OCI-LY3 (cell line): ENCODE measurements at regions not wholly inside any gene's neighbourhood (a gene's known extent, or its start where the extent isn't known, plus 50 kb on each side); places are given as distances from the start of the nearest gene placed in this dataset.

ENCODE experiments used
- H2AFZ ChIP-seq: fragments of 200-600, 300-600 bp; shearing (Covaris generic); 2 replicates; pipeline ENCODE4 v1.6.0; 2014; ENCODE audit warnings: antibody characterized with exemption, low read depth, low read length
- H3K27ac ChIP-seq: fragments of 200-600, 300-600 bp; sonication (generic); 2 replicates; pipeline ENCODE4 v1.5.1; 2014; ENCODE audit warnings: mild to moderate bottlenecking, low read length, moderate library complexity, mixed read lengths
- H3K27me3 ChIP-seq: fragments of 200-600, 300-600 bp; sonication (generic); 2 replicates; pipeline ENCODE4 v1.6.1; 2014; ENCODE audit warnings: low read depth, low read length, mixed read lengths
- H3K36me3 ChIP-seq: fragments of 200-600, 300-600 bp; sonication (generic); replicated peaks from 2 replicates; pipeline ENCODE3; 2014; ENCODE audit warnings: low read depth, low read length, mixed read lengths
- H3K4me1 ChIP-seq: fragments of 300-600, 200-600 bp; sonication (generic); 2 replicates; pipeline ENCODE4 v1.6.1; 2014; ENCODE audit warnings: low read length, mixed read lengths
- H3K4me2 ChIP-seq: fragments of 200-600, 300-600 bp; sonication (generic); 2 replicates; pipeline ENCODE4 v1.6.1; 2014; ENCODE audit warnings: low read length, mixed read lengths
- H3K4me3 ChIP-seq: fragments of 300-600, 200-600 bp; sonication (generic); 2 replicates; pipeline ENCODE4 v1.5.1; 2014; ENCODE audit warnings: antibody characterized with exemption, mild to moderate bottlenecking, low read length, moderate library complexity
- H3K79me2 ChIP-seq: fragments of 300-600, 200-600 bp; shearing (Covaris generic); 2 replicates; pipeline ENCODE4 v1.6.1; 2014; ENCODE audit warnings: mild to moderate bottlenecking, low read length, mixed read lengths
- H3K9ac ChIP-seq: fragments of 300-600, 200-600 bp; shearing (Covaris generic); 2 replicates; pipeline ENCODE4 v1.6.0; 2014; ENCODE audit warnings: mild to moderate bottlenecking, low read length, moderate library complexity
- H3K9me3 ChIP-seq: fragments of 200-600, 300-600 bp; shearing (Covaris generic); 2 replicates; pipeline ENCODE4 v1.6.1; 2014; ENCODE audit warnings: low read length, mixed read lengths; ENCODE audit not compliant: insufficient read depth
- H4K20me1 ChIP-seq: fragments of 200-600, 300-600 bp; sonication (generic); 2 replicates; pipeline ENCODE4 v1.6.1; 2016; ENCODE audit warnings: low read length, mixed read lengths; ENCODE audit not compliant: insufficient read depth
- CTCF ChIP-seq: fragments of 200-600, 300-600 bp; sonication (generic); IDR thresholded peaks from 2 replicates; pipeline ENCODE4 v1.5.1; 2014; ENCODE audit warnings: antibody characterized with exemption, low read length, low read depth
- EZH2phosphoT487 ChIP-seq: fragments of 200-600 bp; shearing (Covaris generic); IDR thresholded peaks from 2 replicates; pipeline ENCODE4 v1.6.1; 2018; ENCODE audit warnings: antibody characterized with exemption, mixed run types, low read depth

GRCh38 chr1:194081444-194081843 is 895.0 kb upstream of the B3GALT2 start:
- Histone ChIP-seq H3K79me2 (no peaks in the 10 kb centered on the region), H3K4me3 (no peak overlapping the region), H3K27me3 (no peaks in the 10 kb centered on the region), H3K27ac (no peak overlapping the region), H4K20me1 (no peaks in the 10 kb centered on the region), H3K9ac (no peak overlapping the region), H3K4me2 (no peak overlapping the region), H3K36me3 (peaks cover 3% of the 10 kb centered on the region), H3K9me3 (0 out of 2 replicates have a peak, but pooled peaks cover 3% of the 10 kb centered on the region), H3K4me1 (peaks cover 14% of the 10 kb centered on the region), H2AFZ (no peak overlapping the region)
- no peak for TF ChIP-seq EZH2phosphoT487
- TF ChIP-seq CTCF: no peak

GRCh38 chr1:194080826-194081225 is 894.4 kb upstream of the B3GALT2 start:
- TF ChIP-seq CTCF (no peak), EZH2phosphoT487 (no peak)

GRCh38 chr1:194078765-194079164 is 892.4 kb upstream of the B3GALT2 start:
- H3K27ac ChIP-seq: peak overlapping the region; percentile 18; the same call in 1 of the 2 replicates
- H3K27me3 ChIP-seq: no peaks in the 10 kb centered on the region
- H3K4me2 ChIP-seq: peak overlapping the region; percentile 37
- H3K36me3 ChIP-seq: peaks cover 3% of the 10 kb centered on the region
- no peak overlapping the region for H3K4me3 ChIP-seq
- H3K9me3 ChIP-seq: 0 out of 2 replicates have a peak, but pooled peaks cover 3% of the 10 kb centered on the region
- H3K79me2 ChIP-seq: no peaks in the 10 kb centered on the region
- TF ChIP-seq CTCF: no peak
- TF ChIP-seq EZH2phosphoT487: no peak
- H4K20me1 ChIP-seq: no peaks in the 10 kb centered on the region
- no peak overlapping the region for H3K9ac ChIP-seq
- H3K4me1 ChIP-seq: peaks cover 14% of the 10 kb centered on the region
- H2AFZ ChIP-seq: no peak overlapping the region

More at GRCh38 chr1:194080826-194081225, 894.4 kb upstream of the B3GALT2 start:
- peaks cover 14% of the 10 kb centered on the region for H3K4me1 ChIP-seq
- H3K27ac ChIP-seq: no peak overlapping the region
- H3K27me3 ChIP-seq: no peaks in the 10 kb centered on the region
- H3K4me2 ChIP-seq: no peak overlapping the region
- H3K9me3 ChIP-seq: 0 out of 2 replicates have a peak, but pooled peaks cover 3% of the 10 kb centered on the region
- H4K20me1 ChIP-seq: no peaks in the 10 kb centered on the region
- H3K9ac ChIP-seq: no peak overlapping the region
- H3K79me2 ChIP-seq: no peaks in the 10 kb centered on the region
- H3K4me3 ChIP-seq: no peak overlapping the region
- peaks cover 3% of the 10 kb centered on the region for H3K36me3 ChIP-seq
- no peak overlapping the region for H2AFZ ChIP-seq

DNA sequence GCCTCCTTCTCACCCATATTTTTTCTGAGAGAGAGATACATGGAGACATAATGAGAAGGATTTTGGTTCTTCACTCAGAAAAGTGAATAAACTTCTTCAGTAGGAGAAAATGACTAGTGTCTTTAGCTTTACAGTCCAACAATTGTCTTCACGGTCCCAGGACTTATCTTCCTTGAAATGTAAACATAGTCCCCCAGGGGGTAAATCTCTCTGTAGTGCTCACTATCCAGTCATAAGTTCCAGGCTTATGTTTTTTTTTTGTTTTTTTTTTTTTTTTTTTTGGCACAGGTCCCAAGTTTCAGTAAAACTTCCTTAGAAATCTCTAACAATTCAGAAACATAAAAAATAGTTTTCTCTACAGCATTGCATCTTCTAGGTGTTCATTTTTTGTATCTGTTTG is 890.2 kb upstream of the B3GALT2 start:
- no peaks in the 10 kb centered on the region for H4K20me1 ChIP-seq
- H3K27ac ChIP-seq: no peak overlapping the region
- H3K9me3 ChIP-seq: 0 out of 2 replicates have a peak, but pooled peaks cover 3% of the 10 kb centered on the region
- no peak overlapping the region for H3K4me3 ChIP-seq
- peaks cover 3% of the 10 kb centered on the region for H3K36me3 ChIP-seq
- H3K79me2 ChIP-seq: no peaks in the 10 kb centered on the region
- TF ChIP-seq CTCF (no peak), EZH2phosphoT487 (no peak)
- no peak overlapping the region for H2AFZ ChIP-seq
- H3K4me1 ChIP-seq: peaks cover 14% of the 10 kb centered on the region
- no peak overlapping the region for H3K4me2 ChIP-seq
- no peak overlapping the region for H3K9ac ChIP-seq
- H3K27me3 ChIP-seq: no peaks in the 10 kb centered on the region
